ENCODE measurements at regions not wholly inside any gene's neighbourhood (a gene's known extent, or its start where the extent isn't known, plus 50 kb on each side); places are given as distances from the start of the nearest gene placed in this dataset.

DNA sequence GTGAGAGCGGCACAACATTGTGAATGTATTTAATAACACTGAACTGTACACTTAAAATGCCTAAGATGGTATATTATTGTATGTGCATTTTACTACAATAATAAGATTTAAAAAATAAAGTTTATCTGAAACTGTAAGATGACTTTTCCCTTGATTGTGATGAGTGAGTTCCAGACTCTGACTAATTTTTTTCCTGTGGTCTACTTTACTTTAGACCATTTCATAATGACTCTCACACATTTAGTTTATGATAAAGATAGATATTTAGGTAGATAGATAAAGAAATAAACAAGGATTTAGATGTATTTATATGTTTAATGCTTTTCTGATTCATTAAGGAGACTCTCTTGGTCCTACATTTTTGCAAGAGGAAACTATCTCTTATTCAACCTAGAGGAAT is 835.9 kb upstream of the SORCS1 start:
- Histone ChIP-seq H3K27ac (ENCODE audit: poor library complexity, severe bottlenecking) (no peak overlapping the region), H3K36me3 (ENCODE audit: low read depth) (no peaks in the 10 kb centered on the region), H3K4me3 (ENCODE audit: severe bottlenecking) (no peak overlapping the region), H3K27me3 (ENCODE audit: insufficient read depth, poor library complexity, severe bottlenecking) (no peaks in the 10 kb centered on the region), H3K9me3 (ENCODE audit: severe bottlenecking) (no peaks in the 10 kb centered on the region), H3K4me1 (ENCODE audit: insufficient read depth, poor library complexity, severe bottlenecking) (no peaks in the 10 kb centered on the region)
- no peak for ATAC-seq (ENCODE audit: low read depth)
- TF ChIP-seq, protein P1, sequence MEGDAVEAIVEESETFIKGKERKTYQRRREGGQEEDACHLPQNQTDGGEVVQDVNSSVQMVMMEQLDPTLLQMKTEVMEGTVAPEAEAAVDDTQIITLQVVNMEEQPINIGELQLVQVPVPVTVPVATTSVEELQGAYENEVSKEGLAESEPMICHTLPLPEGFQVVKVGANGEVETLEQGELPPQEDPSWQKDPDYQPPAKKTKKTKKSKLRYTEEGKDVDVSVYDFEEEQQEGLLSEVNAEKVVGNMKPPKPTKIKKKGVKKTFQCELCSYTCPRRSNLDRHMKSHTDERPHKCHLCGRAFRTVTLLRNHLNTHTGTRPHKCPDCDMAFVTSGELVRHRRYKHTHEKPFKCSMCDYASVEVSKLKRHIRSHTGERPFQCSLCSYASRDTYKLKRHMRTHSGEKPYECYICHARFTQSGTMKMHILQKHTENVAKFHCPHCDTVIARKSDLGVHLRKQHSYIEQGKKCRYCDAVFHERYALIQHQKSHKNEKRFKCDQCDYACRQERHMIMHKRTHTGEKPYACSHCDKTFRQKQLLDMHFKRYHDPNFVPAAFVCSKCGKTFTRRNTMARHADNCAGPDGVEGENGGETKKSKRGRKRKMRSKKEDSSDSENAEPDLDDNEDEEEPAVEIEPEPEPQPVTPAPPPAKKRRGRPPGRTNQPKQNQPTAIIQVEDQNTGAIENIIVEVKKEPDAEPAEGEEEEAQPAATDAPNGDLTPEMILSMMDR (IDR thresholded peaks at IDR 0.05; ENCODE audit: poor library complexity, severe bottlenecking): no peak
- DNase-seq (ENCODE audit: low spot score): no peak

DNA sequence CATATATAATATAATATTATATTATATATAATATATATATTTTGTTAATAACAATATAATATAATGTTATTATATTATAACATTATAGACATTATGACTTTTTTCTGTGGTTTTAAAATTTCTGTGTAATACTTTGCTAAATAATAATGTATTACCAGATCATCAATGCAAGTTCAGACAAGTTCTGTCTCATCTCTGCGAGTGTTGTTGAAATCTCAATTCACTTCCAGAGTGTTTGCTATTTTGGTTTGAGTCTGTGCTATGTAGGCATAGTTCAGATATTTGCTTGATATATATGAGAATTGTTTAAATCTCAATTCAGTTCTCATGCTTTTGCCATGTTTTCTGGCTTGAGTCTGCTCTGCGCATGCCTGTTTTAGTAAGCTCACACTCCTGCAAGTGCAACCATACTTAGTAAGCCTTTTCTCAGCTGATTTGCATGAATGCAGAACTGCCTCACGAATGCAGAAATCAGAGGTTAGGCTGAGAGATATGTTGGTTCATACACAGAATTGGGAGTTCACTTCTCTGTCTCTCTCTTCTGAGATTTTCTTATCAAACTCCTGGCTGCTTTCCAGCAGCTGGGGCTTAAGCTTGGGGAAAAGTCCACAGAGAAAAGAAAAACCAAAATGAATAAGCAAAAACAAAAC is 830.2 kb upstream of the SORCS1 start:
- no peaks in the 10 kb centered on the region for H3K4me1 ChIP-seq (ENCODE audit: insufficient read depth, poor library complexity, severe bottlenecking)
- no peak overlapping the region for H3K4me3 ChIP-seq (ENCODE audit: severe bottlenecking)
- TF ChIP-seq, protein P1 (IDR thresholded peaks at IDR 0.05; ENCODE audit: poor library complexity, severe bottlenecking): no peak
- no peaks in the 10 kb centered on the region for H3K36me3 ChIP-seq (ENCODE audit: low read depth)
- no peaks in the 10 kb centered on the region for H3K27me3 ChIP-seq (ENCODE audit: insufficient read depth, poor library complexity, severe bottlenecking)
- DNase-seq (ENCODE audit: low spot score) (no peak), ATAC-seq (ENCODE audit: low read depth) (no peak)
- H3K27ac ChIP-seq (ENCODE audit: poor library complexity, severe bottlenecking): no peak overlapping the region
- no peaks in the 10 kb centered on the region for H3K9me3 ChIP-seq (ENCODE audit: severe bottlenecking)

- no peak overlapping the region for H3K27ac ChIP-seq (ENCODE audit: poor library complexity, severe bottlenecking)
- TF ChIP-seq, protein P1 (IDR thresholded peaks at IDR 0.05; ENCODE audit: poor library complexity, severe bottlenecking): no peak
- no peaks in the 10 kb centered on the region for H3K36me3 ChIP-seq (ENCODE audit: low read depth)
- H3K4me1 ChIP-seq (ENCODE audit: insufficient read depth, poor library complexity, severe bottlenecking): no peaks in the 10 kb centered on the region
- no peaks in the 10 kb centered on the region for H3K9me3 ChIP-seq (ENCODE audit: severe bottlenecking)
- no peaks in the 10 kb centered on the region for H3K27me3 ChIP-seq (ENCODE audit: insufficient read depth, poor library complexity, severe bottlenecking)
- DNase-seq (ENCODE audit: low spot score): no peak
- no peak for ATAC-seq (ENCODE audit: low read depth)
- no peak overlapping the region for H3K4me3 ChIP-seq (ENCODE audit: severe bottlenecking)
Observed at GRCh38 chr10:107986571-107986970, 822.1 kb upstream of the SORCS1 start.

DNA sequence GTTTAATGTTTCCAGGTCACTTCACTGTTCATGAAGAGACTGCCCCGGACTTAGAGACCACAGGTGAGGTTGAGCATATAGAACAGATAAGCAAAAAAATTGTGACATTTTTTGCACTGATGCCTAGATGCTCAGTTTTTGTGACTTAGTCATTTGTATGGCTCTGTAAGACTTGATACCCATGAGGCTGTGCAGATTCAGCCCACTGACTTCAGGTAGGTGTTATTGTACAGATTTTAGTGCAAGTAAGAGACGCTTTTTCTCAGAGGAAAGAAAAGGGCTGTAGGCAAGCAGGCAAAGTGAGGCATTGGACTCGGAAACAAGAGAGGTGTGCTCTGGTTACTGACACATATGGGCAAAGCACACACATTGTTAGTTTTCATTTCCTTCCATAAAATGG is 820.1 kb upstream of the SORCS1 start:
- Histone ChIP-seq H3K27me3 (ENCODE audit: insufficient read depth, poor library complexity, severe bottlenecking) (no peaks in the 10 kb centered on the region), H3K4me1 (ENCODE audit: insufficient read depth, poor library complexity, severe bottlenecking) (no peaks in the 10 kb centered on the region), H3K27ac (ENCODE audit: poor library complexity, severe bottlenecking) (no peak overlapping the region), H3K9me3 (ENCODE audit: severe bottlenecking) (no peaks in the 10 kb centered on the region), H3K4me3 (ENCODE audit: severe bottlenecking) (no peak overlapping the region), H3K36me3 (ENCODE audit: low read depth) (no peaks in the 10 kb centered on the region)
- ATAC-seq (ENCODE audit: low read depth): no peak
- TF ChIP-seq, protein P1 (IDR thresholded peaks at IDR 0.05; ENCODE audit: poor library complexity, severe bottlenecking): no peak
- DNase-seq (ENCODE audit: low spot score): no peak

- TF ChIP-seq, protein P1 (IDR thresholded peaks at IDR 0.05; ENCODE audit: poor library complexity, severe bottlenecking): no peak
- Histone ChIP-seq H3K4me3 (ENCODE audit: severe bottlenecking) (no peak overlapping the region), H3K9me3 (ENCODE audit: severe bottlenecking) (no peaks in the 10 kb centered on the region), H3K36me3 (ENCODE audit: low read depth) (no peaks in the 10 kb centered on the region), H3K4me1 (ENCODE audit: insufficient read depth, poor library complexity, severe bottlenecking) (no peaks in the 10 kb centered on the region), H3K27me3 (ENCODE audit: insufficient read depth, poor library complexity, severe bottlenecking) (no peaks in the 10 kb centered on the region), H3K27ac (ENCODE audit: poor library complexity, severe bottlenecking) (no peak overlapping the region)
- no peak for ATAC-seq (ENCODE audit: low read depth)
- DNase-seq (ENCODE audit: low spot score): no peak
Observed at GRCh38 chr10:107984149-107984548, 819.6 kb upstream of the SORCS1 start.
